ENCODE measurements at regions not wholly inside any gene's neighbourhood (a gene's known extent, or its start where the extent isn't known, plus 50 kb on each side); places are given as distances from the start of the nearest gene placed in this dataset.
"Not testable (repeated sequence)": the region's sequence is repeated elsewhere in the genome, so short reads cannot be mapped to it uniquely, and the experiment has no call there.

DNA sequence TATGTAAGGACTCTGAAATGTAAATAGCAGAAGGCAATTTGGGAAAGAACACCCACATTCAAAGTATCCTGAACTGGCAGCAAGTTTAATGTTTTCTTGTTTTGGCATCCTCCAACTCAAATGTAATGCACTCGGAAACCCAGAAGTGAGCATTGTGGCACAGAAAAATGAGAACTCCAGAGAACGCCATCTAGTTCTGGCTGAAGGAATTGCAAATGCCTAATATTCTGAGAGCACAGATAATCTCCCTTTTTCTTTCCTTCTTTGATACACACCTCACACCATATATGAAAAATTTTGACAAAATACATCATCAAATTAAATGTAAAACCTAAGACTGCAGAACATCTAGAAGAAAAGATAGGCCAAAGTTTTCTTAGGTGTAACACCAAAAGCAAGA, 52.1 kb downstream of the PWWP3B start:
- Histone ChIP-seq H3K4me1 (no peaks in the 10 kb centered on the region), H3K9me3 (replicated peaks in 1 of 11) (no peaks in the 10 kb centered on the region)
- no peak for TF ChIP-seq Cebpa-rat (IDR thresholded peaks at IDR 0.05)

GRCh38 chrX:106243376-106243775, 75.3 kb downstream of the PWWP3B start:
- H3K27ac ChIP-seq: no peak overlapping the region
- H3K9ac ChIP-seq: no peak overlapping the region
- H3K4me2 ChIP-seq: no peak overlapping the region
- H3K4me3 ChIP-seq: no peak overlapping the region
- no peaks in the 10 kb centered on the region for H3K36me3 ChIP-seq
- H3K9me3 ChIP-seq (replicated peaks in 1 of 11): no peaks in the 10 kb centered on the region
- peaks cover 16 to 61% (median 47%) of the 10 kb centered on the region in 11 experiments for H3K27me3 ChIP-seq
- H3K4me1 ChIP-seq: no peaks in the 10 kb centered on the region
- no peak for TF ChIP-seq Cebpa-rat (IDR thresholded peaks at IDR 0.05)
- H4K20me1 ChIP-seq: peaks cover 0 to 4% (median 0%) of the 10 kb centered on the region in 11 experiments; a peak in 1 of 22 replicates

More for the DNA sequence above, 52.1 kb downstream of the PWWP3B start:
- H3K27ac ChIP-seq: no peak overlapping the region
- no peak overlapping the region for H3K4me3 ChIP-seq
- no peak overlapping the region for H3K9ac ChIP-seq
- no peaks in the 10 kb centered on the region; a peak in 1 of 22 replicates for H4K20me1 ChIP-seq
- no peak overlapping the region for H3K4me2 ChIP-seq
- peaks cover 38 to 91% (median 72%) of the 10 kb centered on the region in 11 experiments for H3K27me3 ChIP-seq
- no peaks in the 10 kb centered on the region for H3K36me3 ChIP-seq

GRCh38 chrX:106246511-106246910, 78.4 kb downstream of the PWWP3B start:
- peaks cover 12 to 81% (median 68%) of the 10 kb centered on the region in 11 experiments; a peak in 21 of 22 replicates for H3K27me3 ChIP-seq
- H3K36me3 ChIP-seq: no peaks in the 10 kb centered on the region
- no peak overlapping the region for H3K9ac ChIP-seq
- H4K20me1 ChIP-seq: no peaks in the 10 kb centered on the region; a peak in 1 of 22 replicates
- no peak overlapping the region for H3K4me2 ChIP-seq
- no peak overlapping the region for H3K4me3 ChIP-seq
- no peaks in the 10 kb centered on the region for H3K9me3 ChIP-seq (replicated peaks in 1 of 11)
- TF ChIP-seq Cebpa-rat (IDR thresholded peaks at IDR 0.05): no peak
- H3K4me1 ChIP-seq: no peaks in the 10 kb centered on the region
- no peak overlapping the region for H3K27ac ChIP-seq

DNA sequence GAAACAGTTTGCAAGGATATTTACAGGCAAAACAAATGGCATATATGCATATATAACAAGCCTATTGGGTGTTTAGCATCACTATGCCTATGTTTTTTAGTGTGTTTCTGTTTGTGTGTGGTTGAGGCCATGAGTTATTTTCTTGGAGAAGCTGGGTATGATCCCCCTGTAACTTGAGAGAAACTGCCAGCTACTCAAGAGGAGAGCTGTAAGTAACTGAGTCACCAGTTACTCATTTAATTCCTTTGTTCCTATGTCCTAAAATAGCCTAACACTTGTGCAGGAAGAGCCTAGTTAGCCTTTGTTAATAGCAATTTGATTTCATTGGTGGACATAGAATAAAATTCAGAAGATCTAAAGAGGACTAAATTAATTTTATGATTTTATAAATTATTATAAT, 79.1 kb downstream of the PWWP3B start:
- H3K36me3 ChIP-seq: no peaks in the 10 kb centered on the region
- H3K9me3 ChIP-seq (replicated peaks in 1 of 11): no peaks in the 10 kb centered on the region
- H3K4me3 ChIP-seq: no peak overlapping the region
- no peaks in the 10 kb centered on the region; a peak in 1 of 22 replicates for H4K20me1 ChIP-seq
- no peak overlapping the region for H3K9ac ChIP-seq
- no peaks in the 10 kb centered on the region for H3K4me1 ChIP-seq
- no peak overlapping the region for H3K4me2 ChIP-seq
- H3K27me3 ChIP-seq: peaks cover 12 to 85% (median 73%) of the 10 kb centered on the region in 11 experiments; a peak in 21 of 22 replicates
- TF ChIP-seq Cebpa-rat (IDR thresholded peaks at IDR 0.05): no peak
- H3K27ac ChIP-seq: no peak overlapping the region

DNA sequence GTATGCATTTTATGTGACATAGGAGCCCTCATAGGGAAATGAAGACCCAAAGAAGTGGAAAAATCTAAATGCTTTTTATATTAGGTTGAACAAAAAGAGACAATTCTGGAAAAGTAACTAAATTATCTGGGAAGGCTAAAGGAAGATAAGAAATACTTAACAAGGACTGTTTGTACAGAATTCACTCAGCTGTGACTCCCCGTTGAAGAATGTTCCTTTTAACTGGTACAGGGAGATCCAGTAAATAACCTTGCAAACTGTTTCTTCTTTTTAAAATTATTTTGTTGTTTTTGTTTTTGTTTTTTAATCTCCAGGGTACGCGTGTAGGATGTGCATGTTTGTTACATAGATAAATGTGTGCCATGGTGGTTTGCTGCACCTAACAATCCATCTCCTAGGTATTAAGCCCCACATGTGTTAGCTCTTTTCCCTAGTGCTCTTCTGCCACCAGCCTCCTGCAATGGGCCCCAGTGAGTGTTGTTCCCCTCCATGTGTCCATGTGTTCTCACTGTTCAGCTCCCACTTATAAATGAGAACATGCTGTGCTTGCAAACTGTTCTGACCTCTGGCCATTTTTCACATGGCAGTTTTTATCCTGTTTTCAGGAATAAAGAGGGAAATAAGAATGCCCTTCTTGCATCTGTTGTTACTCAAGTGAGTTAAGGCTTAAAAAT, 81.7 kb downstream of the PWWP3B start:
- no peak overlapping the region for H3K27ac ChIP-seq
- H3K4me2 ChIP-seq: no peak overlapping the region
- peaks cover 0 to 2% (median 0%) of the 10 kb centered on the region in 11 experiments; a peak in 2 of 22 replicates for H3K9me3 ChIP-seq (replicated peaks in 1 of 11)
- no peaks in the 10 kb centered on the region for H3K4me1 ChIP-seq
- H3K4me3 ChIP-seq: no peak overlapping the region
- no peak overlapping the region for H3K9ac ChIP-seq
- H4K20me1 ChIP-seq: no peaks in the 10 kb centered on the region; a peak in 1 of 22 replicates
- H3K27me3 ChIP-seq: peaks cover 10 to 93% (median 81%) of the 10 kb centered on the region in 11 experiments; a peak in 21 of 22 replicates
- TF ChIP-seq Cebpa-rat (IDR thresholded peaks at IDR 0.05): no peak
- H3K36me3 ChIP-seq: no peaks in the 10 kb centered on the region

DNA sequence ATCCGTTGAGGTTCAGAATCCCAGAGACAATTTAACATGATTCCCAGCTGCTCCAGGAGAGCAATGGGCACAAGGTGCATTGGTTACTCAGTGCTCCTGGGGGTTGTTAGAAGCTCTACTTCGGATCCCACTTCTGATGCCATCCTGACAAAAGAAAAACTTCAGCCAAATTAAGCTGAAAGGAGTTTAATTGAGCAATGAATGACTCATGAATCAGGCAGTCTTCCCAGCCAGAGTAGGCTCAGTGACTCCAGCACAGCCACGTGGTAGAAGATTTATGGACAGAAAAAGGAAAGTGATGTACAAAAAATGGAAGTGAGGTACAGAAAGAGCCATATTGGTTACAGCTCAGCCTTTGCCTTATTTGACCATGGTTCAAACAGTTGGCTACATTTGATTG, 95.7 kb downstream of the PWWP3B start:
- H3K27ac ChIP-seq: no peak overlapping the region
- no peak for TF ChIP-seq Cebpa-rat (IDR thresholded peaks at IDR 0.05)
- no peaks in the 10 kb centered on the region for H4K20me1 ChIP-seq
- H3K4me3 ChIP-seq: no peak overlapping the region
- H3K4me1 ChIP-seq: no peaks in the 10 kb centered on the region
- H3K27me3 ChIP-seq: peaks cover 59 to 74% (median 69%) of the 10 kb centered on the region in 11 experiments
- H3K9ac ChIP-seq: no peak overlapping the region
- H3K4me2 ChIP-seq: no peak overlapping the region
- H3K9me3 ChIP-seq (replicated peaks in 1 of 11): peaks cover 0 to 9% (median 0%) of the 10 kb centered on the region in 11 experiments; a peak in 4 of 22 replicates
- H3K36me3 ChIP-seq: no peaks in the 10 kb centered on the region

GRCh38 chrX:106273947-106274587, 106.0 kb downstream of the PWWP3B start:
- not testable (repeated sequence) for H3K4me1 ChIP-seq; H3K4me2 ChIP-seq; H3K9ac ChIP-seq; H3K9me3 ChIP-seq (replicated peaks in 1 of 11); H3K36me3 ChIP-seq; H3K27ac ChIP-seq; H4K20me1 ChIP-seq; H3K4me3 ChIP-seq
- H3K27me3 ChIP-seq: peaks cover 0 to 11% (median 10%) of the 10 kb centered on the region in 11 experiments; a peak in 21 of 22 replicates

DNA sequence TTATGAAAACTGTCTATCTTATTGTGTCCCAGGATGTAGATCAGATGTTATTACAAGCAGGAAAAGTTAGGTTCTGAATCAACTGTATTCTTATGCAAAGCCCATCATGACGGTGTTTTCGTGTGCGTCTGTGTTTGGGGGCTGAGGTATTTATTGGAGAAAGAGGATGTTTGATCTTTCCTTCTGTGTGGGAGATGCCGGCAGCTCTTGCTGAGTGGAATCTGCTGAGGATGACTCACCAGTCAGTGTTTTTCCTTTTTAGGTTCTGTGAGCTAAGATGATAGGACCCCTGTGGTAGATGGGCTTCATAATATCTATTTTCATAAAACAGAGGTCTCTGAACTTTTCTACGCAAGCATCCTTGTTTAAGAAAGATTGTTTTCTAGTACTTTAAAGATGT, 107.1 kb downstream of the PWWP3B start:
- not testable (repeated sequence) for H3K4me3 ChIP-seq; H3K4me2 ChIP-seq; H3K36me3 ChIP-seq; H3K4me1 ChIP-seq; H3K9me3 ChIP-seq (replicated peaks in 1 of 11); H3K27ac ChIP-seq; H3K9ac ChIP-seq; H4K20me1 ChIP-seq
- peaks cover 8 to 22% (median 21%) of the 10 kb centered on the region in 11 experiments for H3K27me3 ChIP-seq

GRCh38 chrX:106278951-106279350, 110.8 kb downstream of the PWWP3B start:
- Histone ChIP-seq H3K9ac (no peak overlapping the region), H3K27ac (no peak overlapping the region), H3K27me3 (peaks cover 37 to 60% (median 59%) of the 10 kb centered on the region in 11 experiments), H3K4me3 (no peak overlapping the region), H3K4me2 (no peak overlapping the region), H3K36me3 (no peaks in the 10 kb centered on the region), H3K4me1 (no peaks in the 10 kb centered on the region), H3K9me3 (replicated peaks in 1 of 11) (no peaks in the 10 kb centered on the region), H4K20me1 (no peaks in the 10 kb centered on the region)
- TF ChIP-seq Cebpa-rat (IDR thresholded peaks at IDR 0.05): no peak

GRCh38 chrX:106281383-106281782, 113.3 kb downstream of the PWWP3B start:
- H3K27ac ChIP-seq: no peak overlapping the region
- no peaks in the 10 kb centered on the region for H3K4me1 ChIP-seq
- H3K9me3 ChIP-seq (replicated peaks in 1 of 11): no peaks in the 10 kb centered on the region
- TF ChIP-seq Cebpa-rat (IDR thresholded peaks at IDR 0.05): no peak
- no peaks in the 10 kb centered on the region; a peak in 1 of 22 replicates for H4K20me1 ChIP-seq
- no peaks in the 10 kb centered on the region for H3K36me3 ChIP-seq
- no peak overlapping the region for H3K4me2 ChIP-seq
- H3K9ac ChIP-seq: no peak overlapping the region
- peaks cover 61 to 84% (median 83%) of the 10 kb centered on the region in 11 experiments for H3K27me3 ChIP-seq
- no peak overlapping the region for H3K4me3 ChIP-seq
